Mammary epithelial cell (primary cell): ENCODE measurements at regions not wholly inside any gene's neighbourhood (a gene's known extent, or its start where the extent isn't known, plus 50 kb on each side); places are given as distances from the start of the nearest gene placed in this dataset.

Experiments used
- EZH2 ChIP-seq: IDR thresholded peaks from 2 replicates; pipeline ENCODE4 v1.6.1; 2012; ENCODE audit warnings: low read length, inconsistent platforms, borderline replicate concordance
- TF ChIP-seq, protein P1 (sequence below), 2 donors: IDR thresholded peaks in 1 of 2; conservative IDR thresholded peaks in 1 of 2; 2 replicates each; pipeline ENCODE4 v1.5.1; 2011 to 2012; ENCODE audit warnings: inconsistent platforms in 2 of 2, low read length in 2 of 2, mild to moderate bottlenecking in 2 of 2, control low read depth in 1 of 2, low read depth in 1 of 2; ENCODE audit not compliant: insufficient read depth in 1 of 2; ENCODE audit errors: extremely low read depth in 1 of 2

DNA sequence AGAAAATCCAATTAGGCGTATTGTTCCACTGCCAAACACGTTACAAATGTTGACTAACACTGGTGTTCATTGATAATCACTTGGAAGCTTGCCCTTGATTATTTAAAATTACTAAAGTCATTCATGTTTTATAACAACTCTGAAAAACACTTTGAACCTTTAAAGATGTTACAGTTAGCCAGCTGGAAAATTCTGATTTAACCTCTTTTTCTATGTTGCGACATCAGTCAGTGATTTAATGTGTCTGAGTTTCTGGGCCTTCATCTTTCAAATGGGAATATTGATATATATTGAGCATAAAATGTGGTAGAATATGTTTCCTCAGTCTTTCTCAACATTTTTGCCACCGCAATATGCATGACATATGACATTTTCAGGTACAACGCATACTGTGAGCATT, 274.1 kb upstream of the TENM3 start:
- TF ChIP-seq, protein P1, sequence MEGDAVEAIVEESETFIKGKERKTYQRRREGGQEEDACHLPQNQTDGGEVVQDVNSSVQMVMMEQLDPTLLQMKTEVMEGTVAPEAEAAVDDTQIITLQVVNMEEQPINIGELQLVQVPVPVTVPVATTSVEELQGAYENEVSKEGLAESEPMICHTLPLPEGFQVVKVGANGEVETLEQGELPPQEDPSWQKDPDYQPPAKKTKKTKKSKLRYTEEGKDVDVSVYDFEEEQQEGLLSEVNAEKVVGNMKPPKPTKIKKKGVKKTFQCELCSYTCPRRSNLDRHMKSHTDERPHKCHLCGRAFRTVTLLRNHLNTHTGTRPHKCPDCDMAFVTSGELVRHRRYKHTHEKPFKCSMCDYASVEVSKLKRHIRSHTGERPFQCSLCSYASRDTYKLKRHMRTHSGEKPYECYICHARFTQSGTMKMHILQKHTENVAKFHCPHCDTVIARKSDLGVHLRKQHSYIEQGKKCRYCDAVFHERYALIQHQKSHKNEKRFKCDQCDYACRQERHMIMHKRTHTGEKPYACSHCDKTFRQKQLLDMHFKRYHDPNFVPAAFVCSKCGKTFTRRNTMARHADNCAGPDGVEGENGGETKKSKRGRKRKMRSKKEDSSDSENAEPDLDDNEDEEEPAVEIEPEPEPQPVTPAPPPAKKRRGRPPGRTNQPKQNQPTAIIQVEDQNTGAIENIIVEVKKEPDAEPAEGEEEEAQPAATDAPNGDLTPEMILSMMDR (conservative IDR thresholded peaks at IDR 0.05 in 1 of 2, IDR thresholded peaks at IDR 0.05 in 1 of 2; ENCODE audit: extremely low read depth in 1 of 2, insufficient read depth in 1 of 2, low read depth in 1 of 2, low read length in 2 of 2): no peak
- no peak for TF ChIP-seq EZH2
